ENCODE measurements at regions not wholly inside any gene's neighbourhood (a gene's known extent, or its start where the extent isn't known, plus 50 kb on each side); places are given as distances from the start of the nearest gene placed in this dataset.

GRCh38 chr12:47303207-47303606, 223.4 kb upstream of the AMIGO2 start (continued):
- TF ChIP-seq, protein P1, sequence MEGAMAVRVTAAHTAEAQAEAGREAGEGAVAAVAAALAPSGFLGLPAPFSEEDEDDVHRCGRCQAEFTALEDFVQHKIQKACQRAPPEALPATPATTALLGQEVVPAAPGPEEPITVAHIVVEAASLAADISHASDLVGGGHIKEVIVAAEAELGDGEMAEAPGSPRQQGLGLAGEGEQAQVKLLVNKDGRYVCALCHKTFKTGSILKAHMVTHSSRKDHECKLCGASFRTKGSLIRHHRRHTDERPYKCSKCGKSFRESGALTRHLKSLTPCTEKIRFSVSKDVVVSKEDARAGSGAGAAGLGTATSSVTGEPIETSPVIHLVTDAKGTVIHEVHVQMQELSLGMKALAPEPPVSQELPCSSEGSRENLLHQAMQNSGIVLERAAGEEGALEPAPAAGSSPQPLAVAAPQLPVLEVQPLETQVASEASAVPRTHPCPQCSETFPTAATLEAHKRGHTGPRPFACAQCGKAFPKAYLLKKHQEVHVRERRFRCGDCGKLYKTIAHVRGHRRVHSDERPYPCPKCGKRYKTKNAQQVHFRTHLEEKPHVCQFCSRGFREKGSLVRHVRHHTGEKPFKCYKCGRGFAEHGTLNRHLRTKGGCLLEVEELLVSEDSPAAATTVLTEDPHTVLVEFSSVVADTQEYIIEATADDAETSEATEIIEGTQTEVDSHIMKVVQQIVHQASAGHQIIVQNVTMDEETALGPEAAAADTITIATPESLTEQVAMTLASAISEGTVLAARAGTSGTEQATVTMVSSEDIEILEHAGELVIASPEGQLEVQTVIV (IDR thresholded peaks at IDR 0.05; ENCODE audit: borderline replicate concordance, partially characterized antibody), result no peak
- TF ChIP-seq SIX5 (IDR thresholded peaks at IDR 0.05; ENCODE audit: low read depth, low read length, severe bottlenecking), result no peak

DNA sequence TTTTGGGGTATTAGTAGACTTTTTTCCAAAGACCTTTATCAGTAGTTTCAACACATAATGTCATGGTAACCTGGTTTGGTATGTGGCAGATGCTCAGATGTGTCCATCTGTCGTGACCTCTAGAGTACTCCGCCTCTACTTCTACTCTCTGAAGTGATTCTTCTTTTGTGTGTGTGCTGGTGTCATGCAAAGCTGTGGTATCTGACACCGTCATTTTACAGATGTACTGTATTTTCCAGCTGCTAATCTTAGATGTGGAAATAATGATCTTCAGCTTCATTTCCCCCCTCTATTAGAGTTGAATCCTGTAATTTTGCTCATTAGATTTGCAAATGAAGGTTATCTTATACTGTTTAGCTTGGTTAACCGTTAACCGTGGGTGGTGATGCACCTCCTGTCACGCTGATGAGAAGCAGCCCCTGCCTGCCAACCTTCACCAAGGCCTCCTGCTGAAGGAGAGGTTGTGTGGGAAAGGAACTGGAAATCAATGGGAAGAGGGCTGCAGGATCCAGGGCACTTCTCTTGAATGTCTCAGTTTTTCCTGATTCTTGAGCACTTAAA, 222.4 kb upstream of the AMIGO2 start:
- H2AFZ ChIP-seq (ENCODE audit: control insufficient read depth, low read depth, low read length), result no peak overlapping the region
- FAIRE-seq (peak; percentile 75), ATAC-seq (peak; percentile 88), DNase-seq (ENCODE audit: low read depth, low spot score) (no peak)
- 0 out of 2 replicates have a peak, but pooled peaks have one; percentile 15 for TF ChIP-seq MTA2 (IDR thresholded peaks at IDR 0.05; ENCODE audit: low read depth)
- TF ChIP-seq REST (IDR thresholded peaks at IDR 0.05; ENCODE audit: low read depth, low read length), result no peak
- no TSS peak for BruUV-seq (replicated peaks)
- no peak overlapping the region for H3K27ac ChIP-seq (ENCODE audit: control insufficient read depth, insufficient read depth)
- POLR2A ChIA-PET, result interaction anchor here (0.5 to 0.8 kb wide), 3 partner anchors 69 to 107 kb away, joined by 3 to 5 read pairs (median 4); no protein-coding TSS in a partner anchor
- no peaks in the 10 kb centered on the region for H3K36me3 ChIP-seq (ENCODE audit: control insufficient read depth in 2 of 2, insufficient read depth in 2 of 2, low read length in 1 of 2)
- no peaks in the 10 kb centered on the region for H3K79me2 ChIP-seq (ENCODE audit: control insufficient read depth, insufficient read depth, low read length)
- 20% methylated on average over 6 of the region's 6 CpGs for WGBS (ENCODE audit: insufficient coverage, insufficient replicate concordance, low lambda C conversion rate, missing lambda C conversion rate)
- H3K4me1 ChIP-seq (ENCODE audit: control insufficient read depth, insufficient read depth, low read length), result no peaks in the 10 kb centered on the region
- intact Hi-C loops (cut with micrococcal nuclease; ENCODE audit: unreplicated experiment) (no loop called here), in situ Hi-C loops (cut with MboI) (no loop called here)
- no peak overlapping the region for H3K9ac ChIP-seq (ENCODE audit: control insufficient read depth, insufficient read depth, low read length)
- H3K27me3 ChIP-seq (replicated peaks in 1 of 2; ENCODE audit: control insufficient read depth in 2 of 2, insufficient read depth in 2 of 2, low read length in 1 of 2), result no peaks in the 10 kb centered on the region
- no peak overlapping the region for H3K4me2 ChIP-seq (ENCODE audit: control insufficient read depth, insufficient read depth)
- RAD21 ChIA-PET (ENCODE audit: unreplicated experiment), result interaction anchor here (0.9 to 2.1 kb wide), 4 partner anchors 82 to 268 kb away, joined by 3 to 5 read pairs (median 4); no protein-coding TSS in a partner anchor
- SMC1A ChIA-PET (ENCODE audit: uncharacterized antibody, unreplicated experiment), result interaction anchor here (0.6 to 2.0 kb wide), 7 partner anchors 11 to 232 kb away, joined by 3 to 7 read pairs (median 3); no protein-coding TSS in a partner anchor
- no peaks in the 10 kb centered on the region for H3K9me3 ChIP-seq (replicated peaks; ENCODE audit: control insufficient read depth, insufficient read depth, low read length)
- no peak overlapping the region for H3K4me3 ChIP-seq
- CTCF ChIA-PET, result interaction anchor here (0.6 to 1.9 kb wide), 11 partner anchors 8 to 335 kb away, joined by 3 to 11 read pairs (median 3); no protein-coding TSS in a partner anchor
- no peaks in the 10 kb centered on the region for H4K20me1 ChIP-seq (ENCODE audit: control insufficient read depth, insufficient read depth)

All from GM12878 (cell line).